SH-SY5Y (cell line): ENCODE measurements at regions not wholly inside any gene's neighbourhood (a gene's known extent, or its start where the extent isn't known, plus 50 kb on each side); places are given as distances from the start of the nearest gene placed in this dataset.

Experiments
- GATA2 ChIP-seq: IDR thresholded peaks from 2 replicates; pipeline ENCODE4 v1.6.1; 2011; ENCODE audit warnings: mild to moderate bottlenecking, low read depth, low read length
- GATA3 ChIP-seq: IDR thresholded peaks from 2 replicates; pipeline ENCODE4 v1.6.1; 2011; ENCODE audit warnings: low read depth, mild to moderate bottlenecking, low read length, moderate library complexity

GRCh38 chr6:119514345-119514744, 164.8 kb upstream of the MAN1A1 start:
- TF ChIP-seq GATA2 (no peak), GATA3 (no peak)
